Calu3 (cell line): ENCODE measurements at regions not wholly inside any gene's neighbourhood (a gene's known extent, or its start where the extent isn't known, plus 50 kb on each side); places are given as distances from the start of the nearest gene placed in this dataset.
"Not testable (repeated sequence)": the region's sequence is repeated elsewhere in the genome, so short reads cannot be mapped to it uniquely, and the experiment has no call there.

Source experiments
- BruUV-seq: library from RNA; stranded (reverse); fragments of 400-500 nt; replicated peaks from 2 replicates; lab custom pipeline; 2021; lab: Mats Ljungman, UMichigan
- CTCF ChIA-PET: fragments of 300-600 bp; sonication (Branson Sonifier 250); formaldehyde crosslinking; loops from one replicate; lab custom pipeline; 2022; ENCODE audit warnings: antibody characterized with exemption; lab: Charles Lee
- DNase-seq: peaks from one replicate; pipeline ENCODE4 v3.0.0; 2022
- H3K27ac Mint-ChIP-seq: one replicate; pipeline ENCODE4 v1.8.0; 2022; ENCODE audit warnings: mixed read lengths; ENCODE audit not compliant: unreplicated experiment
- H3K27me3 Mint-ChIP-seq: one replicate; pipeline ENCODE4 v1.8.0; 2022; ENCODE audit warnings: mixed read lengths; ENCODE audit not compliant: unreplicated experiment
- H3K36me3 Mint-ChIP-seq: one replicate; pipeline ENCODE4 v1.8.0; 2022; ENCODE audit warnings: mild to moderate bottlenecking, moderate library complexity, mixed read lengths; ENCODE audit not compliant: insufficient read depth, unreplicated experiment
- H3K4me1 Mint-ChIP-seq: one replicate; pipeline ENCODE4 v1.8.0; 2022; ENCODE audit warnings: mild to moderate bottlenecking, low read depth, mixed read lengths; ENCODE audit not compliant: unreplicated experiment
- H3K4me3 Mint-ChIP-seq: one replicate; pipeline ENCODE4 v1.8.0; 2022; ENCODE audit warnings: mild to moderate bottlenecking, low read depth, moderate library complexity, mixed read lengths; ENCODE audit not compliant: unreplicated experiment
- H3K9me3 Mint-ChIP-seq: one replicate; pipeline ENCODE4 v1.8.0; 2022; ENCODE audit warnings: low read depth, mixed read lengths; ENCODE audit not compliant: unreplicated experiment
- intact Hi-C: fragments of 100-400 bp; cut with micrococcal nuclease; formaldehyde crosslinking; loops from one replicate; pipeline ENCODE4 v1.10.0; 2022; ENCODE audit not compliant: unreplicated experiment
- TF ChIP-seq, protein P1 (sequence below): fragments of 200-600 bp; IDR thresholded peaks from one replicate; pipeline ENCODE4 v1.8.0; 2022; ENCODE audit warnings: antibody characterized with exemption; ENCODE audit not compliant: unreplicated experiment

GRCh38 chr4:44532851-44533250 lies 84.2 kb upstream of the KCTD8 start:
- TF ChIP-seq, protein P1, sequence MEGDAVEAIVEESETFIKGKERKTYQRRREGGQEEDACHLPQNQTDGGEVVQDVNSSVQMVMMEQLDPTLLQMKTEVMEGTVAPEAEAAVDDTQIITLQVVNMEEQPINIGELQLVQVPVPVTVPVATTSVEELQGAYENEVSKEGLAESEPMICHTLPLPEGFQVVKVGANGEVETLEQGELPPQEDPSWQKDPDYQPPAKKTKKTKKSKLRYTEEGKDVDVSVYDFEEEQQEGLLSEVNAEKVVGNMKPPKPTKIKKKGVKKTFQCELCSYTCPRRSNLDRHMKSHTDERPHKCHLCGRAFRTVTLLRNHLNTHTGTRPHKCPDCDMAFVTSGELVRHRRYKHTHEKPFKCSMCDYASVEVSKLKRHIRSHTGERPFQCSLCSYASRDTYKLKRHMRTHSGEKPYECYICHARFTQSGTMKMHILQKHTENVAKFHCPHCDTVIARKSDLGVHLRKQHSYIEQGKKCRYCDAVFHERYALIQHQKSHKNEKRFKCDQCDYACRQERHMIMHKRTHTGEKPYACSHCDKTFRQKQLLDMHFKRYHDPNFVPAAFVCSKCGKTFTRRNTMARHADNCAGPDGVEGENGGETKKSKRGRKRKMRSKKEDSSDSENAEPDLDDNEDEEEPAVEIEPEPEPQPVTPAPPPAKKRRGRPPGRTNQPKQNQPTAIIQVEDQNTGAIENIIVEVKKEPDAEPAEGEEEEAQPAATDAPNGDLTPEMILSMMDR = no peak
- no TSS peak for BruUV-seq
- no peak for DNase-seq
- intact Hi-C loops = no loop called here
- no peak overlapping the region for H3K4me3 Mint-ChIP-seq
- no peaks in the 10 kb centered on the region for H3K27me3 Mint-ChIP-seq
- no peaks in the 10 kb centered on the region for H3K9me3 Mint-ChIP-seq
- no peak overlapping the region for H3K27ac Mint-ChIP-seq
- CTCF ChIA-PET = interaction anchor here (0.6 kb wide), 1 partner anchor 34 kb away, joined by 3 read pairs; no protein-coding TSS in a partner anchor
- H3K4me1 Mint-ChIP-seq = no peaks in the 10 kb centered on the region
- no peaks in the 10 kb centered on the region for H3K36me3 Mint-ChIP-seq

GRCh38 chr4:44522761-44523445 lies 74.3 kb upstream of the KCTD8 start:
- H3K4me1 Mint-ChIP-seq = no peaks in the 10 kb centered on the region
- H3K4me3 Mint-ChIP-seq = no peak overlapping the region
- BruUV-seq = no TSS peak
- H3K36me3 Mint-ChIP-seq = no peaks in the 10 kb centered on the region
- peaks cover 12% of the 10 kb centered on the region for H3K9me3 Mint-ChIP-seq
- no peaks in the 10 kb centered on the region for H3K27me3 Mint-ChIP-seq
- intact Hi-C loops = no loop called here
- DNase-seq = no peak
- CTCF ChIA-PET = no interaction called here
- TF ChIP-seq, protein P1 = no peak
- H3K27ac Mint-ChIP-seq = no peak overlapping the region

GRCh38 chr4:44502216-44502615 lies 53.6 kb upstream of the KCTD8 start:
- DNase-seq, BruUV-seq, CTCF ChIA-PET, H3K4me3 Mint-ChIP-seq, H3K27ac Mint-ChIP-seq, H3K36me3 Mint-ChIP-seq, H3K27me3 Mint-ChIP-seq, H3K4me1 Mint-ChIP-seq, intact Hi-C loops, H3K9me3 Mint-ChIP-seq: not testable (repeated sequence)
